ENCODE measurements at regions not wholly inside any gene's neighbourhood (a gene's known extent, or its start where the extent isn't known, plus 50 kb on each side); places are given as distances from the start of the nearest gene placed in this dataset.

GRCh38 chr2:8500124-8501054 lies 181.5 kb upstream of the ID2 start:
- TF ChIP-seq ZNF274 (IDR thresholded peaks at IDR 0.05; ENCODE audit: low read depth, low read length): no peak
- no peak for TF ChIP-seq CTCF (IDR thresholded peaks at IDR 0.05 in 2 of 3, conservative IDR thresholded peaks at IDR 0.05 in 1 of 3; ENCODE audit: borderline replicate concordance in 1 of 3, insufficient read depth in 1 of 3, low read depth in 2 of 3, low read length in 2 of 3)
- no peak for TF ChIP-seq EZH2 (IDR thresholded peaks at IDR 0.05)
- TF ChIP-seq ZBTB33 (IDR thresholded peaks at IDR 0.05; ENCODE audit: extremely low read depth, insufficient replicate concordance, low read length): no peak
- TF ChIP-seq POLR2AphosphoS5 (IDR thresholded peaks at IDR 0.05; ENCODE audit: low read depth, low read length): no peak
- TF ChIP-seq CEBPB (IDR thresholded peaks at IDR 0.05; ENCODE audit: low read depth): no peak
- no peak for TF ChIP-seq REST (IDR thresholded peaks at IDR 0.05; ENCODE audit: low read depth)
- TF ChIP-seq POLR2A (IDR thresholded peaks at IDR 0.05; ENCODE audit: borderline replicate concordance, extremely low read depth, insufficient read depth, insufficient read length): no peak
- TF ChIP-seq FOSL1 (IDR thresholded peaks at IDR 0.05; ENCODE audit: low read depth): no peak
